OCI-LY7 (cell line): ENCODE measurements at regions not wholly inside any gene's neighbourhood (a gene's known extent, or its start where the extent isn't known, plus 50 kb on each side); places are given as distances from the start of the nearest gene placed in this dataset.

Experiments used
- BruUV-seq: library from RNA; stranded (reverse); fragments of 400-500 nt; replicated peaks from 2 replicates; lab custom pipeline; 2021; lab: Mats Ljungman, UMichigan
- CTCF ChIA-PET: fragments of 300-600 bp; sonication (Branson Sonifier 250); formaldehyde crosslinking; loops from one replicate; lab custom pipeline; 2022; ENCODE audit warnings: antibody characterized with exemption; ENCODE audit not compliant: unreplicated experiment; lab: Charles Lee
- POLR2A ChIA-PET: fragments of 300-600 bp; sonication (Branson Sonifier 250); formaldehyde crosslinking; loops from one replicate; lab custom pipeline; 2022; ENCODE audit warnings: antibody characterized with exemption; lab: Charles Lee
- DNase-seq: peaks from one replicate; pipeline ENCODE4 v3.0.0-alpha.2; 2015; ENCODE audit warnings: low spot score
- H2AFZ ChIP-seq: fragments of 200-600 bp; sonication (generic), shearing (Covaris generic); 2 replicates; pipeline ENCODE4 v1.6.1; 2014; ENCODE audit warnings: mild to moderate bottlenecking, antibody characterized with exemption, low read length, moderate library complexity
- H3K27ac ChIP-seq: fragments of 200-600 bp; sonication (generic); 2 replicates; pipeline ENCODE4 v1.5.1; 2014; ENCODE audit warnings: mixed run types, low read depth, mild to moderate bottlenecking, moderate library complexity, low read length, inconsistent platforms; ENCODE audit not compliant: poor library complexity, severe bottlenecking
- H3K36me3 ChIP-seq: fragments of 200-600 bp; sonication (generic); 2 replicates; pipeline ENCODE4 v1.6.1; 2014; ENCODE audit warnings: mild to moderate bottlenecking, antibody characterized with exemption, low read length, moderate library complexity, mixed read lengths; ENCODE audit not compliant: insufficient read depth
- H3K4me1 ChIP-seq: fragments of 200-600 bp; sonication (generic); 2 replicates; pipeline ENCODE4 v1.5.1; 2014; ENCODE audit warnings: mild to moderate bottlenecking, low read length; ENCODE audit not compliant: insufficient read depth, poor library complexity, severe bottlenecking
- H3K4me2 ChIP-seq: fragments of 200-600 bp; sonication (generic); 2 replicates; pipeline ENCODE4 v1.6.1; 2014; ENCODE audit warnings: mild to moderate bottlenecking, low read length
- H3K4me3 ChIP-seq: fragments of 200-600 bp; sonication (generic); 2 replicates; pipeline ENCODE4 v1.5.1; 2014; ENCODE audit warnings: mild to moderate bottlenecking, low read depth, low read length; ENCODE audit not compliant: poor library complexity, severe bottlenecking
- H3K79me2 ChIP-seq: fragments of 200-600 bp; sonication (generic); 2 replicates; pipeline ENCODE4 v1.6.1; 2016; ENCODE audit warnings: low read depth, mild to moderate bottlenecking, low read length, moderate library complexity, mixed read lengths; ENCODE audit not compliant: insufficient read depth
- H3K9me2 ChIP-seq: fragments of 200-600 bp; sonication (generic); 2 replicates; pipeline ENCODE4 v1.6.1; 2016; ENCODE audit warnings: mild to moderate bottlenecking, low read length, mixed read lengths; ENCODE audit not compliant: insufficient read depth
- H3K9me3 ChIP-seq: fragments of 200-600 bp; sonication (generic); 2 replicates; pipeline ENCODE4 v1.6.1; 2014; ENCODE audit warnings: mild to moderate bottlenecking, mixed run types, low read length, mixed read lengths
- H4K20me1 ChIP-seq: fragments of 200-600 bp; sonication (generic); 2 replicates; pipeline ENCODE4 v1.6.1; 2014; ENCODE audit warnings: mild to moderate bottlenecking, antibody characterized with exemption, low read length, moderate library complexity, mixed read lengths; ENCODE audit not compliant: insufficient read depth
- EZH2phosphoT487 ChIP-seq: fragments of 200-600 bp; sonication (generic); IDR thresholded peaks from 2 replicates; pipeline ENCODE4 v1.6.1; 2018; ENCODE audit warnings: low read depth, borderline replicate concordance, mild to moderate bottlenecking, mixed run types, antibody characterized with exemption, low read length, moderate library complexity, mixed read lengths
- intact Hi-C: fragments of 100-400 bp; cut with micrococcal nuclease; formaldehyde crosslinking; loops from one replicate; pipeline ENCODE4 v1.10.0; 2022; ENCODE audit not compliant: unreplicated experiment
- TF ChIP-seq, protein P1 (sequence below): fragments of 200-600 bp; sonication (generic); conservative IDR thresholded peaks from 2 replicates; pipeline ENCODE4 v1.5.1; 2014; ENCODE audit warnings: mild to moderate bottlenecking, antibody characterized with exemption, low read length, moderate library complexity, mixed read lengths

GRCh38 chr12:86663173-86663572 lies 407.0 kb upstream of the MGAT4C start:
- intact Hi-C loops = no loop called here
- TF ChIP-seq, protein P1, sequence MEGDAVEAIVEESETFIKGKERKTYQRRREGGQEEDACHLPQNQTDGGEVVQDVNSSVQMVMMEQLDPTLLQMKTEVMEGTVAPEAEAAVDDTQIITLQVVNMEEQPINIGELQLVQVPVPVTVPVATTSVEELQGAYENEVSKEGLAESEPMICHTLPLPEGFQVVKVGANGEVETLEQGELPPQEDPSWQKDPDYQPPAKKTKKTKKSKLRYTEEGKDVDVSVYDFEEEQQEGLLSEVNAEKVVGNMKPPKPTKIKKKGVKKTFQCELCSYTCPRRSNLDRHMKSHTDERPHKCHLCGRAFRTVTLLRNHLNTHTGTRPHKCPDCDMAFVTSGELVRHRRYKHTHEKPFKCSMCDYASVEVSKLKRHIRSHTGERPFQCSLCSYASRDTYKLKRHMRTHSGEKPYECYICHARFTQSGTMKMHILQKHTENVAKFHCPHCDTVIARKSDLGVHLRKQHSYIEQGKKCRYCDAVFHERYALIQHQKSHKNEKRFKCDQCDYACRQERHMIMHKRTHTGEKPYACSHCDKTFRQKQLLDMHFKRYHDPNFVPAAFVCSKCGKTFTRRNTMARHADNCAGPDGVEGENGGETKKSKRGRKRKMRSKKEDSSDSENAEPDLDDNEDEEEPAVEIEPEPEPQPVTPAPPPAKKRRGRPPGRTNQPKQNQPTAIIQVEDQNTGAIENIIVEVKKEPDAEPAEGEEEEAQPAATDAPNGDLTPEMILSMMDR = no peak
- TF ChIP-seq EZH2phosphoT487 = no peak
- no peaks in the 10 kb centered on the region for H3K79me2 ChIP-seq
- POLR2A ChIA-PET = no interaction called here
- no TSS peak for BruUV-seq
- no peaks in the 10 kb centered on the region for H3K4me1 ChIP-seq
- H3K36me3 ChIP-seq = no peaks in the 10 kb centered on the region
- no peaks in the 10 kb centered on the region for H3K9me3 ChIP-seq
- H3K9me2 ChIP-seq = no peaks in the 10 kb centered on the region
- no peak overlapping the region for H2AFZ ChIP-seq
- no peak overlapping the region for H3K4me2 ChIP-seq
- no peak for DNase-seq
- no peaks in the 10 kb centered on the region for H4K20me1 ChIP-seq
- CTCF ChIA-PET = no interaction called here
- H3K4me3 ChIP-seq = no peak overlapping the region
- H3K27ac ChIP-seq = no peak overlapping the region

- Histone ChIP-seq H4K20me1 (no peaks in the 10 kb centered on the region), H3K27ac (no peak overlapping the region), H3K36me3 (no peaks in the 10 kb centered on the region), H3K4me3 (no peak overlapping the region), H3K9me2 (no peaks in the 10 kb centered on the region), H3K4me2 (no peak overlapping the region), H2AFZ (no peak overlapping the region), H3K79me2 (no peaks in the 10 kb centered on the region), H3K4me1 (no peaks in the 10 kb centered on the region), H3K9me3 (no peaks in the 10 kb centered on the region)
- intact Hi-C loops = no loop called here
- no peak for DNase-seq
- BruUV-seq = no TSS peak
- ChIA-PET CTCF (no interaction called here), POLR2A (no interaction called here)
- no peak for TF ChIP-seq EZH2phosphoT487
- TF ChIP-seq, protein P1 = no peak
These were observed 406.3 kb upstream of the MGAT4C start for GRCh38 chr12:86662464-86662863.

DNA sequence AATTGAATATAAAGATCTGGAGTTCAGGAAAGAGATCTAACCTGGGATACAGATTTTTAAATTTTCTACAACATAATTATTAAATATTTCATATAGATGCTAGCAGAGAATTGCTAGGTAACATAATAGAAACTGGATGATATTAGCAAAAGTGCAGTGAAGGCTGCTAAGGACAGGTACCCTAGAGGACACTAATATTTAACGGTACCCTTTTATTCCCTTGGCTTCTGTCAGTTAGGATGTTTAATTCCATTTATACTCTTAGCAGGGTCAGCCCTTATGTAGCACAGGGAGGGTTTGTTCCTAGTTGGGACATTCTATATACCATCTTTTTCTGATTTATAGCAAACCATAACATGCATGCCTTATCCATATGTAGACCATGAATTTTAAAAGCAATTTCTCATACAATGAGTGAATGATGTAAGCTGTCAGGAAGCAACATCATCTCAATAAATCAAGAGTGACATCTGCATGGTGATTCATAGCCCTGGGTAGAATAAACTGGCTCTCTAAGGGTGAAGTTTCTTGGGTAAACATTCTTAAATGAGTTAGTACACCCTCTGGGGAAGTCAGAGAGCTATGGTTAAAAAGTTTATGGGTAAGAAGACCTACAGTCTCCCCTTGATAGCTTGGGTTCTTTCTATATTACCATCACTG lies 404.4 kb upstream of the MGAT4C start:
- H3K4me2 ChIP-seq = no peak overlapping the region
- POLR2A ChIA-PET = interaction anchor here (1.0 kb wide), 1 partner anchor 36 kb away, joined by 3 read pairs; no protein-coding TSS in a partner anchor
- BruUV-seq = no TSS peak

More for the DNA sequence above, 404.4 kb upstream of the MGAT4C start:
- intact Hi-C loops = no loop called here
- Histone ChIP-seq H3K9me2 (no peaks in the 10 kb centered on the region), H3K27ac (no peak overlapping the region), H4K20me1 (no peaks in the 10 kb centered on the region), H3K4me3 (no peak overlapping the region), H3K36me3 (no peaks in the 10 kb centered on the region), H3K79me2 (no peaks in the 10 kb centered on the region), H3K9me3 (no peaks in the 10 kb centered on the region), H2AFZ (no peak overlapping the region), H3K4me1 (no peaks in the 10 kb centered on the region)
- TF ChIP-seq, protein P1 = no peak
- TF ChIP-seq EZH2phosphoT487 = no peak
- CTCF ChIA-PET = no interaction called here
- no peak for DNase-seq
